GM18502 (cell line): ENCODE measurements at regions not wholly inside any gene's neighbourhood (a gene's known extent, or its start where the extent isn't known, plus 50 kb on each side); places are given as distances from the start of the nearest gene placed in this dataset.
"Not testable (repeated sequence)": the region's sequence is repeated elsewhere in the genome, so short reads cannot be mapped to it uniquely, and the experiment has no call there.

Source experiments
- ATAC-seq: cut with Tn5 transposase; IDR thresholded peaks from one replicate; pipeline ENCODE4 v1.9.1; 2021; ENCODE audit warnings: mild to moderate bottlenecking; ENCODE audit not compliant: unreplicated experiment, poor library complexity

DNA sequence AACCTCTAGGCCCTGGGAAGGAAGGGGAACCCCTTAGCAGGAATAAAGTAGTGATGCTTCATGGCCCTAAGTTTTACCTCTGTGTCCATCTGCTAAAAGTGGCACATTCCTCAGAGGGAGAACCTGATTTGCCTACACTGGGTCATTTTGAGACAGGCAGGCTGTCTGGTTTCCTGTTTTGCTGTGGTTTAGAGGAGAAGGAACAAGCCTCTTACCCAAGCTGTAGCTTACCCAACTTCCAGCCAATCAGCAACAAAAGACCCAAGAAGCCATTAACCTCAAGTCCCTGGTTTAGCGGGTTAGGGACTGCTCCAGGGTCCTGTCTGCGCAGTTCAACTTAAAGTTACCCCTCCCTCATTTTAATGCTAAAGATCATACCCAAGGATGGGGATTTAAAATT is 411.0 kb downstream of the MAT2B start:
- ATAC-seq = peak; percentile 88

DNA sequence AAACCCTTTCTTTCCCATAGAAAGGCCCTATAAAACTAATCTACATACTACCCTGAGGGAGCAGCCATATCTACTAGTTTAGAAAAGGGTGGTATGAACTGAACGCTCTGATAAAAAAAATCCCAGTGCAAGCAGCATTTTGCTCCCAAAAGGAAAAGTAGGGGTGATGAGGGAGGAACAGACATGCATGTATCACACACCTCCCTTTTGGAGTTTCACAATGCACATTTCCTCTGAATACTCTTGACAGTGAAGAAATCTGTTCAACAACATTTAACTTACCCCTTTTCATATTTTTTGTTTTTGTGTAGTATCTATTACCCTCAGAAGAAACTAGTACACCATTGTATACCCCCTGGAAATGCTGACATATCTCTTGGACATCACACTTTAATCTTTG is 411.4 kb downstream of the MAT2B start:
- no peak for ATAC-seq

DNA sequence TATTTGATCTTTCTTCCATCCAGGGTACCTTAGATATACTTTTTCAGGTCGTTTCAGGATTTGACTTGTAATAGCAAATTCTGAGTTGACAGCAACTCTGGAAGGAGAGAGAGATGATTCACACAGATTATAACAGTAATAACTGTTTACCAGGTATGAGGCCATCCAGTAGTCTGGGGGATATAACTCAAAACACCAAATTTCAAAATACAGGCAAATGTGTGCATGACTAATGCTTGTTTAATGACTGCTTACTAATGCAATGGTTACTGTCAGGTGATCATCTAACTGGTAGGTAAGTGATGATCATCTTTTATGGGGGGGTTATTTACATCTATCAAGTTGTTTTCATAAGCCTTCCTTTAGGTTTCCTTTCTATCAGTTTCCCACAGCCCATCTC is 412.3 kb downstream of the MAT2B start:
- no peak for ATAC-seq

DNA sequence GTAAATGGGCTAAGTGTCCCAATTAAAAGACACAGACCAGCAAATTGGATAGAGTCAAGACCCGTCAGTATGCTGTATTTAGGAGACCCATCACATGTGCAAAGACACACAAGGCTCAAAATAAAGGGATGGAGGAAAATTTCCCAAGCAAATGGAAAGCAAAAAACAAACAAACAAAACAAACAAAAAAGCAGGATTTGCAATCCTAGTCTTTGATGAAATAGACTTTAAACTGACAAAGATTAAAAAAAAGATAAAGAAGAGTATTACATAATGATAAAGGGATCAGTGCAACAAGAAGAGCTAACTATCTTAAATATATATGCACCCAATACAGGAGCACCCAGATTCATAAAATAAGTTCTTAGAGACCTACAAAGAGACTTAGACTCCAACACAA is 429.6 kb downstream of the MAT2B start:
- not testable (repeated sequence) for ATAC-seq

DNA sequence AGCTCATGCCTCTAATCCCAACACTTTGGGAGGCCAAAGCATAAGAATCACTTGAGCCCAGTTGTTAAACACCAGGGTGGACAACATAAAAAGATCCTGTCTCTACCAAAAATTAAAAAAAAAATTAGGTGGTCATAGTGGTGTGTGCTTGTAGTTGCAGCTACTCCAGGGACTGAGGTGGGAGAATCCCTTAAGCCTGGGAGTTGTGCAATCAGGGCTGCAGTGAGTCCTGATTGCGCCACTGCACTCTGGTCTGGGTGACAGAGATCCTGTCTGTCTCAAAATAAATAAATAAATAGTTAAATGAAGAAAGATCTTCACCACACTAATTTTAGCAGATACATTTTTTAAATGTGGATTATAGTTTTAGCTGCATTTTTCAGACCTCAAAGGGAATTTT is 433.2 kb downstream of the MAT2B start:
- ATAC-seq = no peak

DNA sequence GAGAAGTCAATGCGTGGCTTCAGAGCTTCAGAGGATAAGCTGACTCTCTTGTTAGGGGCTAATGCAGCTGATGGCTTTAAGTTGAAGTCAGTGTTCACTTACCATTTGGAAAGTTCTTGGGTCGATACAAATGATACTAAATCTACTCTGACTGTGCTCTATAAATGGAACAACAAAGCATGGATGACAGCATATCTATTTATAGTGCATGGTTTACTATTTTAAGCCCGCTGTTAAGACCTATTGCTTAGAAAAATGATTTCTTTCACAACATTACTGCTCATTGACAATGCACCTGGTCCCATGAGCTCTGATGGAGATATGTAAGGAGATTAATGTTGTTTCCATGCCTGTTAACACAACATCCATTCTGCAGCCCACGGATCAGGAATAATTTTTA is 435.7 kb downstream of the MAT2B start:
- peak; percentile 41 for ATAC-seq

DNA sequence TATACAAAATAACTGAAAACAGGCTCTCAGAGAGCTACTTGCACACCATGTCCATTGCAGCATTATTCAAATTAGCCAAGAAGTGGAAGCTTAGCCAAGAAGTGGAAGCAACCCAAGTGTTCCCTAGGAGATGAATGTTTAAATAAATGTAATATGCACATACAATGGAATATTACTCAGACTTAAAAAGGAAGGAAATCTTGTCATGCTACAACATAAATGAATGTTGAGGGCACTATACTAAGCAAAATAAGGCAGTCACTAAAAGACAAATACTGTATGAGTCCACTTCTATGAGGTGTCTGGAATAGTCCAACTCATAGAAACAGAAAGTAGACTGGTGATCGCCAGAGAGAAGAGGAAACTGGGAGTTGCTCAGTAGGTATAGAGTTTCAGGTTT is 438.1 kb downstream of the MAT2B start:
- peak; percentile 46 for ATAC-seq

DNA sequence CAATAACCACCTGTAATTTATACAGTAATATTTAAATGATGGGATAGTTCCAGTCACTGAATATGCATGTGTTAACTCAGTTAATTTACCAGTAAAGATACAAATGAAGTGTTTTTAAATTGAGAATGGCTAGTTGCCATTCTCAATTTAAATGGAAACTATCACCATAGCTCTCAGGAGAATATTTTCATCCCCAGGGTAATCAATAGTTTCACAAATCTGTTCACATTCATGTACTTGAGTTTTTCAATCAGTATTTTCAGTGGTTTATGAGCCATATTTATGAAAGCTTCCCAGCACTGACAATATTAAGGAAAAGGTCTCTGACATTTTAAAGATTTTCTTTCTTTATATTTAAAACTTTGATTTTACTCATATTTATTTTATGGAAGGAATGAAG is 439.3 kb downstream of the MAT2B start:
- ATAC-seq = no peak

DNA sequence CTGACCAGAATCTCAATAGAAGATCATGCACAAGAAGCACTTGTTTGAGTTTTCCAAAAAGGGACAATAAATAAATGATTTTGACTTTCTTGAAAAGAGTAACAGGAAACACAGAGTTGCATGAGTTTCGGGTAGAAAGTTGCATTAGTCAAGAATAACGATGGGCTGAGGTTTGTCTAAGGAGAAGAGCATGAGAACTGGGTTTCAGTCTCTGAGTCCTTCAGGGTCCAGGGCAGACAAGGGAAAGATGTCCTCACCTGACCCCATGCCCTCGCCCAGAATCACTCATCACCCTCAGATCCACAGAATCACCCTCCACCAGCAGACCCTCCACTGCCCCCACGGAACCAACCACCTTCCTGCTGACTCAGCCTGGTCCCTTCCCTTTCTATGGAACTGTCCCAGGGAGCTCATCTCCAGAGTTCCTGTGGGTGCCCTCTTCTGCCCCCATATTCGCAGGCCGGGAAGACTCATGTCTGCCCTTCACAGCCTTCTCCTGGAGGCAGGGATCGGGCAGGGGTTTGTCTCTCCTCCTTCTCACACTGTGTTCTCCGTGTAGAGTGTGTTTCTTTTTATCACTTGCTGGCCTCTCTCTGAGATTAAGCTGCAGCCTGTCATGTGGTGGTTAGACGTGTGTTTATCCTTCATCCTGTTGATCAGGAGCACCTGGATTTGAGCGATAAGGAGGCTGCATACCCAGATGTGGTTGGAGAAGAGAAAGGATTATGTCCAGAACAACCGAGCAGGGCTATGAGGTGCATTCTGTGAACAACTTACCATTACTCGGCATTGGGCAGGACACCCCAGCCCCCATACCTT is 442.6 kb downstream of the MAT2B start:
- no peak for ATAC-seq

DNA sequence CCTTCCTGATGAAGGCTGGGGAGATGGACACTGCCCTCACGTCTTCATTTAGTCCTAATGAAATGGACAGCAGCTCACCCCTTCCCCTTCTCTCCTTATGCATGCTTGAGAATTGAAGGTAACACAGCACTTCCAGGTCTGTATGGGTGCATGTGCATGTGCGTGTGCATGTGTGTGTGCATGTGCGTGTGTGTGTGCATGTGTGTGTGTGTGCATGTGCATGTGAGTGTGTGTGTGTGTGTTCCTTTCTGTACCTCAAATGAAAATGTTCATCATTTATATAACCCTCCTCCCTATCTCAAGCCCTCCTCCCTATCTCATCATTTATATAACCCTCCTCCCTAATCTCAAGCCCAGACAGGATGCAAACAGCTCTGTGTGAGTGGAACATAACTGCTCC is 444.8 kb downstream of the MAT2B start:
- no peak for ATAC-seq

DNA sequence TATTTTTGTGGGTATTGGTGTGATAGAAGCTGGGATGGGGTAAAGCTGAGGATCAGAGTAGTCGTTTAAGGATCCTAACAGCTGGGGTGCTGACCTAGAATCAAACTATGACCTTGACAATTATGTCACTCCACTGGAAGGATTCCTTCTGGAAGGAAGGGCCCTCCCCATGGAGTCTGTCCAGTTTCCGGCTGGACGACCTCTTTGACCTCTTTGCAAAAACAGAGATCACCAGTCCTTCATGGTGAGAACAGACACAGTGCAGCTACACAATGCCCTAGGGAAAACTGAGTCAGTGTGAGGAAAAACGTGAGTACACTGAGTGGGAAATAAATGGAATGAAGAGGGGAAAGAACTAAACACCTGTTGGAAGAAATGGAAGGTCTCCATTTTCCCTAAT is 445.6 kb downstream of the MAT2B start:
- no peak for ATAC-seq

DNA sequence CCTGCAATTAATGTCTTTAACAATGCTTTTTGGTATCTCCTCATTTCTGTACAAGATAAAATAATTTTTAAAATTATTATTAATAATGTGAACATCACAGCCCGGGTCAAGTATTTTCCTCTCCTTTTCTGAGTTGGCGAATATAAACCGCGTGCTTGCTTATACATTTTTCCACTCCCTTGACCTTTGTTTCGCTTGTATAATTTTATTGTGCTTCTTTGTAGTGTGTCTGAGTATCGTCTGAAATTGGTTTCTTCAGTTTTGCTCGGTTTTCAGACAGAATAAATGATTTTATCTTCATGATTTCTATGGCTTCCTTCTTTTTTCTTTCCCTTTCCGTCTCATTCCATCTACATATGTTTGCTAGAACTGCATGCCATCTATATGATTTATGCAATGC is 448.5 kb downstream of the MAT2B start:
- ATAC-seq = no peak

DNA sequence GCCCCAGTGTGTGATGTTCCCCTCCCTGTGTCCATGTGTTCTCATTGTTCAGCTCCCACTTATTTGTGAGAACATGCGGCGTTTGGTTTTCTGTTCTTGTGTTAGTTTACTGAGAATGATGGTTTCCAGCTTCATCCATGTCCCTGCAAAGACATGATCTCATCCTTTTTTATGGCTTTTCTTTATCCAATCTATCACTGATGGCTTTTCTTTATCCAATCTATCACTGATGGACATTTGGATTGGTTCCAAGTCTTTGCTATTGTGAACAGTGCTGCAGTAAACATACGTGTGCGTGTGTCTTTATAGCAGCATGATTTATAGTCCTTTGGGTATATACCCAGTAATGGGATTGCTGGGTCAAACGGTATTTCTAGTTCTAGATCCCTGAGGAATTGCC is 455.8 kb downstream of the MAT2B start:
- ATAC-seq = not testable (repeated sequence)

DNA sequence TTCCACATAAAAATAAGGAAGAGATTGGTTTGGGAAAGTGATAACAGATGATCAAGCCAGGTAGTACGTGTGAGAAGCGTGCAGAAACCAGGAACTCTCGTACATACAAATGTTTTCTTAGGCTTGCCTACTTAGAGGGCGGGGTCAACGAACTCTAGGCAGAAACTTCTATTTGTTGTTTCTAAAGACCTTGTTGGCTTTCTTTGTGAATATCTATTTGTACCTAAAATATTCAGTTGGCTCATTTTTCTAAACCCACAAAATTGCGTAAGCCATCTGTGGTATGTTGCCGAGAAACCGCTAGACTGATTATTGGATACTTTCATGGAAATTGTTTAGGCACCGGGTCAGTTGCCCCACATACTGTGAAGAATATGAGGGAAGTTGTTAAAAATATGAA is 458.5 kb downstream of the MAT2B start:
- ATAC-seq = no peak

DNA sequence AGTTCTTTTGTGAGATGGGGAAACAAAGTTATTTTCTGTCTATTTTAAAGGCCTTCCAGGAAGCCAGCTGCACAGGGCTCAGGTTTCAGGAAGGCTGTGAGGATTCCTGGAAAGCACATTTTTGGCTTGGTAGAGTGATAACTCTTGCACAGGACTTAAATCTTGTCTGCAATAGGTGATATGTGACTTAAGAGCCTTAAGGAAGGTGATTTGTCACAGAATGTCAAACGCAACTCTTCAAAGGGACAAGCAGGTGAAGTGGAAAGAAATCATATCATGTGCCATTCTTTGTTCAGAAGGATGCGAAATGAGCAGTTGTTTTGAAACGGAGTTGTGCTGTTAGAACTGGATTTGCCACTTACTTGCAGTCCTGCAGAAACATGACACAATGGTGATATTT is 459.3 kb downstream of the MAT2B start:
- no peak for ATAC-seq

DNA sequence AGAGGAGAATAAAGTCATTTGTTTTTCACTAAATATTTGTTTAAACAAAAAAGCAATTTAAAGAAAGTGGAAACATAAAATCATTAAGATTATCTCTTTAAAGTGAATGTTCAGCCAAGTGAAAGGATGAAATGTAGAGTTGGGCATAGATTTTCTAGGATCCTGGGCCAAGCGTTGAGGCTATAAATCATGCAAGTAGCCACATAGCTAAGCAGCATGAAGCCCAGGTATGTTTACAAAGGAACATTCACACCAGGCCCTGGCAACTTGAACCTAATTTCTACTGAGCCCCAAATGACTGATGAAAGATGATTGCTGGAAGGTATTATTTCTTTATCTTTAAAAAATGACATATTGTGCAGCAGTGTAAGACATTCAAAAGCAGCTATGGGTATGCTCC is 461.8 kb downstream of the MAT2B start:
- no peak for ATAC-seq

DNA sequence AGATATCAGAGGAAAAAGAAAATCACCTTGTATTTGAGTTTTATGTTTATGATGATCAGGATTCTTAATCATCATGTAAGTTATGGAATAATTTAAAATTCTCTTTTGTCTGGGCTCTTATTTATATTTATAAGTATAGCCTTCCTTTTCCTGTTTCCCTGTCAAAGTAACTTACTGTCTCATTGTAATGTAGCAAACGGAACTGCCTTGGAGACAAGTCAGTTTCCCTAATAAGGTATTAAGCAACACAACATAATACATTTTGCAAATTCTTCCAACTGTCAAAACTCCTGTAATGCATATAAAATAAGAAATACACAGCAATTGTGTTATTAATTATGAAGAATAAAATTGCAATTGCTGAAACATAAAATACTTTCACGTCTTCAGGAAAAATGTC is 463.2 kb downstream of the MAT2B start:
- ATAC-seq = no peak

DNA sequence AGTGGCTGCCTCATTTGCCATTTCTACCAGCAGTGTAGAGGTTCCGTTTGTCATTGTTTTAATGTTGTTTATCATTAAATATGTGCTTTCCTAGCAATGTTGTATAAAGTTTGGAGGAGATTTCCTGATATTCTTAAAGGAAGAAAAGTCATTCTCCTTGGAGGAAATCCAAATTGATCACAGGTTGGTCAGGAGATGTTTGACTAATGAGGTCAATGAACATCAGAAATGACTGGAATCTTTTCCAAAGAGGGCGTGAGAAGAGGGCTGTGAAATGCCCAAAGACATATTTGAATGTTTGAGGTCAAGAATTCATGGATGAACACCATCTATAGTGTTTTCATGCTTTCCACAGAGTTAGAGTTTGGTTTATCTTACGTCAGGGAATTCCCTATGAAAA is 471.3 kb downstream of the MAT2B start:
- ATAC-seq = no peak

DNA sequence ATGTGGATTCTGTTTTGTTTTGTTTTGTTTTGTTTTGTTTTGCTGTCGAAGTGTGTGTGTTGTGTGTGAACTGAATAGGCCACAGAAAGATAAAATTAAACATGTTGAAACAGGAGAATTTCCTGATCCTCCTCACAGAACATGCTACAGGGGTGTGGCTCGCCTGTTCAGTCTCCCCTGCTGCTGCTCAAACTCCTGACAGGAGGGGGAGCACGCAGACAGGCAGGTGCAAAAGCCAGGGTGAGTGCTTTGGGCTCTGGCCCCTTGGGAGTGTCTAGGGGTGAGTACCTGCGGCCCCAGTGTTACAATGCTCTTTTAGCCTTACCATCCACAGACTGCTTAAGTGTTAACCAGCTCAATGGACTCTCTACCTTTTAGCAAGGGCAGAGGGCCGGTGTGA is 473.5 kb downstream of the MAT2B start:
- peak; percentile 64 for ATAC-seq

DNA sequence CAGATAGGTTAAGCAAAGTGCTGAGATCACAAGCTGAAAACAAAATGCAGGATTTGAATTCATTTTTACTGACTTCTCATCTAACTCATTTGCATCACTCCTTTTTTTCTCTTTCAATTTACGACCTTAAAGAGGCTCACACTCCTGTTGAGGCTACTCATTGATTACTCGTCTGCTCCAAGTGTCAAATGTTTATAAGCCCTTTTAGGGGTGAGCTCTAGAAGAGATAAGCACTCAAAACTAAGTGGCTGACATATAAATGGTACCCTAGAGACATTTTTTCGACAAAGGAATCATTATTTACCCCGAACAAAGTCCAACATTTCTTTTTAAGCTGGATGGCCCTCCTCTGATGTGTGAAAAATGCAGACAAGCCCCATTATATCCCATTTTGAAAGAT is 483.1 kb downstream of the MAT2B start:
- no peak for ATAC-seq

DNA sequence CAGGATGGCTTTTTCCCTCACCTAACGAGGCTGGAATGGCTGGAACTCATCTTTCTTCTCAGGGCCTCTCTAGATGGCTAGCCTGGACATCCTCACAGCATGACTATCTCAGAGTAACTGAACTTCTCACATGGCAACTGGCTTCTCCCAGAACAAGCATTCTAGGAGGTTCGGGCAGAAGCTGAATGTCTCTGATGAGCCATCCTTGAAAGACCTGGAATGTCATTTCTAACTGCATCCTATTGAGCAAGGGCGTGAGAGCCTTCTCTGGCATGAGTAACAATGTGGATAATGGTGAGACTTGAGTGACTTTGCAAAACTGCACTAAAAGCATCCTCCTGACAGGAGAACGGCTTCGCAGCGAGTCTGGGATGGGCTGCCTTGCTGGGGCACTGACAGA is 487.7 kb downstream of the MAT2B start:
- no peak for ATAC-seq

DNA sequence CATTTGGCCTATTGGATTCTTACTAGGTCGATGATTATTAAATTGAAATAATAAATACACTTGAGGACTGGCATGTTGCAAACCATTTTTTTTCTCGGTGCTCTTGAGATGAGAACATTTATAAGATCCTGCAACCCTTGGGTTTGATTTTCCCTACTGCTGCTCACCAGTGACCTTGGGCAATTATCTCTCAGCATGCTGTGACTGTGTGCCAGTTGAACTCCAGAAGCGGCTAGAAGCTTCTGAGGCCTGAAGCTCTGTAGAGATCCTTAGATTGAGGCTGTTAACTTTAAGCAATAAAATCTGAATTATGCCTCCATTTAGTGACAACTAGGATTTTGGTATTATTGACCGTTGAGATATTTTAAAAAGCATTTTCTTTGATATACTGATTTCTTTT is 489.8 kb downstream of the MAT2B start:
- ATAC-seq = no peak

DNA sequence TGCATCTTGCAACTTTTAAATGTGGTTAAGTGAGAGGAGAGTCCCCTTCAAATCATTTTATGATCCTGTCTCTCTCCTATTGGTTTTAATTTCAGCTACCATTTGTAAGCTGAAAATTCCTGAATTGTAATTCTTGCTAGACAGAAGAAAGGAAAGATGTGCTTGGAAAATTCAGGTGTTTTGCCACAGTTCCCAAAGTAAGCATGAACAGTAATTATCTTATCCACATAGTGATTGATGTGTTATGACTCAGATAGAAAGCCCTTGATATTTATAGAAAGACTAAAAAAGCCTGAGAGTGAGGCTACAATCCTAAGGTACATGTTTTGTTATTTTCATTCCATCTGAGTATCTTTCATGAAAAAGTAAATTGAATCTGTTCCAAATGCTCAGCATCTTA is 492.5 kb downstream of the MAT2B start:
- no peak for ATAC-seq
